NCI-H345 (cell line): ENCODE measurements at regions not wholly inside any gene's neighbourhood (a gene's known extent, or its start where the extent isn't known, plus 50 kb on each side); places are given as distances from the start of the nearest gene placed in this dataset.
A peak's percentile ranks its signal among the peaks of the same experiment; 100 is the strongest.

Source experiments
- DNase-seq: peaks from one replicate; lab custom pipeline; 2025; lab: John Stamatoyannopoulos, UW

DNA sequence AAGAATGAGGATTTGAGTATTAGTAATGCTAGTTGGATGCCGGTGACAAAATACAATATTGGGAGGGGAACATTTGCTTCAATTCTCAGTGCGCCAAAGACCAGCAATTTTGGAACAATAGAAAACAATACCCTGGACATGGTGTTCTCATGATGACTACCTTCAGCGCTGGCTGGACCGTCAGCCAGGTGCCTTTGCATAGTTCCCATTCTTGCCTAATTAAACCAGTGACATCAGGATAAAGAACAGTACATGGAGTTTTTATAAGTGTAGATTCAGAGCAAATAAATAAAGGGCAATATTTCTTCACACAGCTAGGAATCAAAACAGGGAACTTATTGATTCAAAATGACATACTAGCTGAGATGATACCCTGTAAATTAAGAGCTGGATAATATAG is 404.8 kb upstream of the RORA start:
- no peak for DNase-seq

DNA sequence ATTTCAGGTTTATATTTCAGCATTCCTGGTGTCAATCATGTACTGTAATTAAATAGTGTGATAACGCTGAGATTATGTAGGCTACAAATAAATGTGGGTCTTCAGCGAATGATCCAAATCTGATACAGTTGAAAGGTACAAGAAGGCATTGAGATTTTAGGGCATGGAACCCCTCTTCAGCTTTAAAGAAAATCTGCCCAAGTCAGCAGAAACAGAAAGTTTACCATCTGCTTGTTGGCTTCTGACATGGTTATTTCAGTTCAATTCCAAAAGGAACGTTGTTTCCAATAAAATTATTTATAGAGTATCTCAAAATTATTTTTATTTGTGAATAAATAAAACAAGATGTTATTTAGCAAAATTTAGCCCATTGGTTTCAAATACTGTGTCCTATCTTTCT is 400.2 kb upstream of the RORA start:
- no peak for DNase-seq

DNA sequence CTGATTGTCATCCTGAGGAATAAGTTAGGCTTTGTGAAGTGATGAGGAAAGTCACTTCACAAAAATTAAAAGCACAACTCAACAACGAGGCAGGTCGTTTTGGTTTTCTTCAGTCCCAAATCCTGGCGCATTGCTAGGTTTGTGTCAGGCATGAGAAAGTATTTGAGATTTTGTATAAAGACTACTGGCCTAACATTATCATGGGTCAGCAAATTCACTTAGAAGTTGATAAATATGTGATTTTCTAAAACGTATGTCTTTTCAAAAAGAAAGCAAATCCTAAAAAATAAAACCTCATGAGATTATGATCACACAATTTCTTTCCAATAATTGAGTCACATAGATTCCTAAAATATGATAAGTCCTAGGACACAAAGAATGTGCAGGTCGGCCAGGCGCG is 395.8 kb upstream of the RORA start:
- no peak for DNase-seq

DNA sequence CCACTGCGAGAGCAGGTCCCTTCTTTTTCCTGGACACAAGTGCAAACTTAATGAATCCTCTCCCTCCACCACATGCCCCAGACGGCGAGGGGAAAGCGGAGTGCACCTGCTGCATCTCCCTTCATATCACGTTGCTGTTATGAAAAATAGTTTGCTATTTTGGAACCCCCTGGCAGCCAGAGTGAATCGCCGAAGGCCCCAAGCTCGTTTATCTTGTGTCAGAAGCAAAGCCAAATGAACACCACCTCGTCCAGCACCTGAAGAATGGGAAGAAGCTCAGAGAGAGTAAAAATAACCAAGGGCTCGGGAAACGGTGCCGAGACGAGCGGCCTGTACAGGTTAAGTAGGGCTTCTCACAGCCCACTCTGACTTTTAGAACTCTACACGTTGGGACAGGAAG is 394.6 kb upstream of the RORA start:
- DNase-seq, result no peak

DNA sequence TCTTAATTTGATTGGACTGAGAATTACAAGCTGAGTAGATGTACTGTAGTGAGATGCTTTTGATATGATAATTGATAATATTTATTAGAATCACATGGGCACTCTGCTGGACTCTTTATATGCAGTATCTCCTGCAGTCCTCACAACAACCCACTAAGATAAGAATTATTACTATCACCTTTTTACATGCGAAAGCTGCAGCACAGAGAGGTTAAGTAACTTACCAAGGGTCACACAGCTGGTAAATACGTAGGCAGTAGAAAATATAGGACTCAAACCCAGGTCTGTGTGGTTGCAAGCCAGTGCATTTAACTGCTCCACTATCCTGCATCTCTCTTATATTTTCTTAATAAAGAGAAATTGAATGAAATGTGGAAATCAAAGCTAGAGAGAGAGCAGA is 392.8 kb upstream of the RORA start:
- no peak for DNase-seq

DNA sequence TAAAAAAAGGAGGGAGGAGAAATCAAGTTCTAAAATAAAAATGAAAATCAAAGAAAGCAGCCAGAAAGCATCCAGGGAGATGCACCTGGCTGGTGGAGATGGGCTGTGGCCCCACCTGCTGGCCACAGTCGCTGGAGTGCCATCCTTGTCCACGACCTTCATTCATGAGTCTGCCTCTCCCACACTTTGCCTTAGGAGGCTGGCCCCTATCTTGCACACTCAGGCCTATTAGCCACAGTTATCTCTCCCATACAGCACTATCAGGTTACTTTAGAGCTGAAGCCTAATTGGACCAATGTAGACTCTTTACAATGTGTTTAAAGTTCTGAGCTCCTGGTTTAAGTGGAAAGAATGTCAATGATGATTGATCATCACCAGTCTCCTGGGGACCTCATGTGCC is 392.0 kb upstream of the RORA start:
- peak; percentile 13 for DNase-seq

DNA sequence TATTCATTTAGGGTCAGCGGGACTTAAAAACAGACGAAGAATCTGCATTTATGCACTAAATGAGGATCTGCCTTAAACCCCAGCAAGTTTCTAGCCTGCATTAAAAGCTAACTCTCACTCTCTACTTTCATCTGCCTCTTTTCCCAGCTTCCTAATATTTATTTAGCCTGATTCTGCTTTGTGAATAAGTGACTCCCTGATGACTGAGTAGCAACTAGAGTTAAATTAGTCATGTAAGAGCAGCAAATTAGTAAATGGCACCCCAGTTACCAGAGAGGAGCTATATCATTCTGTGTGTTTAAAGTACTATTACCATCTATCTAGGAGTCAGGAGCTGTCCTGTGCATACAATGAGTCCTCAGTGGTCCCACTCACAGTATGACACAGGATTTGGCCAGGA is 391.0 kb upstream of the RORA start:
- DNase-seq, result no peak

DNA sequence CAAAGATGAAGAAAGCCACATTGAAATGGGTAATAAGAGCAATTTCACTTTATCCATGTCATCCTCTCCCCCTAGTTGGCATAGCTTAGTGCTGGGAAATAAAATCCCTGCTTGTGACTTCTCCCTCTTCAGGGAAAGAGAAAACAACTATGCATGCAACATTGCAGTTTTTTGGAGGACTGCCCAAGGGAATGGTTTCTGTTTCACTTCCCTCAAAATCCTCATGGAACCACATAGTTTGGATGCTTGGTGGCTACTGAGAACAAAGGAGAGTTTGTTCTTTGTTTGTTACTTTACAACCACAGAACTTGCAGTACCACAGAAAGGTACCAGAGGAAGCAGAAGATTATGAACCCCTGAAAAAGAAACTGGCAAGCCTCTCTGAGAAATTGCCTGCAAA is 384.6 kb upstream of the RORA start:
- no peak for DNase-seq

DNA sequence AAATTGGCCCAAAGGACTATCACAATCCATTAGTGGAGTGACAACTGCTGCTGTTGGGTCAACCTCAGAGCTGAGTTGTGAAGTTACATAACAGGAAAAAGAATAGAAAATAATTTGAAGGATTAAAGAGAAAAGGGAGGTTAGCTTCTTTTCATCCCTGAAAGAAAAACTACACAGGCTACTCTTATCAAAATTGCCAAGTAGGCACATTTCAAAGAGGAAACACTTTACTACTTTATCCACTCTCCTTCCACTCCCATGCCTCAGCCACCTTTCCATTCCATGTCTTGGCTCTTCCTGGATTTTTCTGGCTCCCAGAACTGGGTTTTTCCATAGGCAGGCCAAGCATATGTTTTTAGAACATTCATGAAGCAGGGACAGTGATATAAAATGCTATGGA is 384.0 kb upstream of the RORA start:
- no peak for DNase-seq

DNA sequence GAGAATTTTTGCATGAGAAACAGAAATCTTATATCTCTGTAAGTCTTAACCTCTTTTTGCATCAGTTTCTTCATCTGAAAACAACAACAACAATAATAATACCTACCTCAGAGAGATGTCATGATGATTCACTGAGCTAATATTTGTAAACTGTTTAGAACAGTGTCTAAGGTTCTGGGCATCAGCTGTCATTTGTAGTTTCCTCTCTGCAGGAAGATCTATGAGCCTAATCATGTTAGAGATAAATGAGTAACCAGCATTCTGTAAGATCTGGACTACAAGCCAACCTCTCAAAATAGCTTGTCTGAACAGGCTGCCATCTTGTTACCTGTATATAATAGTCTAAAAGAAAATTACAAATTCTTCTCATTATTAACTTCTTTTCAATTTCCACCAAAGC is 383.0 kb upstream of the RORA start:
- DNase-seq, result no peak

DNA sequence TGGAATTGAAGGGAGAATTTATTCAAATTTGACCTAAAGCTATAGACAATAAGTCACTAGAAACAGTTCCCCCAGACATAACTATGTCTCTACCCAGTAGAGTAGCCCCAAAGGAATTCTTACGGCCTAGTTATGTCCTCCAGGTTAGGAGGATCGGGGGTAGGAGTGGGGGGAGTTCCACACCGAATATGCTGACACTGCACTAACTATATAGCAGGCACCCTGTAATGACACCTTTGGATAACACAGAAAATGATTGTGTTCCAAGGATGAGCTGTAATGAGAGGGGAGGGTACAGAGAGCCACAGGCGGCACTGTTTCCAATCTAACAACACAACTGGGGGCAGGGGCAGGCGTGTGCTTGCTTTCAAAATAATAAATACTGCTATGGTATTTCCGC is 376.2 kb upstream of the RORA start:
- DNase-seq, result no peak

DNA sequence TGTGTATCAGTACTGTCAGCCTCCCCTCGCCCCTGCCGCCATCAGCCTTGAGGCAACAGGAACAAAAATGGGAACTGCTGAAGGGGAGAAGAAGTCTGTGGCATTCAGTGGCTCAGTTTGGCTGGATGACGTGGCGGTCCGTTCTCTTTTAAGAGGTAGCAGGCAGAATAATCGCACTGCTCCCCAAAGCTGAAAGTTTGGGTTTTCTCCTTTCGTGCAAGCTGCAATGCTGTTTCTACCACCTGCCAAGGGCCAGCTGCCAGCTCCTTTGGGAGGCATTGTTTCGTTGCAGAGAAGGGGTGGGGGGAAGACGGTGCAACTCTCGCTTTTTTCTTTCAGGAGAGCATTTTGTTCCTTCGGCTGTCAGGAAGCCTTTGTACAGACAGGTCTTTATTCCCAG is 369.6 kb upstream of the RORA start:
- DNase-seq, result peak; percentile 47

DNA sequence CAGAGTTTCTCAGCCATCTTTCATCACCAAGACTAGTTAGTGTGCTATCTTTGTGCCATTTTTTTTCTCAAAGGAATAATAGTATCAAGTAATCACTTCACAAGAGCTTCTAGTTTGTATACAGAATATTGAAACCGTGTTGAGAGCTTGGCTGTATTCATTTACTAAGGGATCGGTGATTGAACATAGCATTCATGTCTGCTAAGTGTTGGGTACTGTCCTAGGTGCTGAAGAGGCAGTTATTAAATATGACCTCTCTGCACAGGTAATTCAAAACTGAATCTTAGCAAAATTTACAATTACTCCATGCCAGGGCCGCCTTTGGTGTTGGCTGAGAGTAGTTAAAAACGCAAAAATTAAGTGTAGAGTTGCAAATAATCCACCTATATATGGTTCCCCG is 355.3 kb upstream of the RORA start:
- DNase-seq, result no peak

DNA sequence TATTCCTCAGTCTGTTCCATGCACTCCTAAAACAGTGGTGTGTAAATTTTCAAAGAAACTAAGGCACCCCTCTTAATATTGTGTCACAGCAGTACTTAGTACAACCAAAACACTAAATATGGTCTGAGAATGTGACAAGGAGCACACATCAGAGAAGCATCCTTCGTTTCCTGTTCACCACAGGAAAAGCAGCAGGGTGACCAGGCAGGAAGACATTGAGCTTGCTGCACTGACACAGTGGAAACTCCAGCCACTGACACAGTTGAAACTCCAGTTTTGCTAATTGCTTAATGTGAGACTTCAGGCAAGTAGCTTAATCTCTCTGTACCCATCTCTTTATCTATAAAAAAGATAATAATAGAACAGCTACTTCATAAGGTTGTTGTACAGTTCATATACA is 353.0 kb upstream of the RORA start:
- DNase-seq, result no peak

DNA sequence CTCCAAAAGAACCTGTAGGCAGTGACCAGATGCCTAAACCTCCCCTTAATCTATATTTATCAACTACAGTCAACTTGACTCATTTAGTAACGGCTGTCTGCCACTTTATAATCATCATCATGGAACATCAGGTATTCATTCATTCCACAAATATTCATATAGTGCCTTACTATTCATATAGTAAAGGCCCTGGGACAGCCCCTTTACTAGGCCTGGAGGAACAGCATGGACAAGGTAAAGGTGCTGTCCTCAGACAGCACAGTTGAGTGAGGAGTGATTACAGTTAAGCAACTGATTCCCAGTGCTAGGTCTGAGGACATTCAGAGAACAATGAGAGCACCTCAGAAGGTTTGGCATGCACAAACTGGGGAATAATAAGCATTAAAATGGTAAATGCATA is 346.5 kb upstream of the RORA start:
- DNase-seq, result no peak

DNA sequence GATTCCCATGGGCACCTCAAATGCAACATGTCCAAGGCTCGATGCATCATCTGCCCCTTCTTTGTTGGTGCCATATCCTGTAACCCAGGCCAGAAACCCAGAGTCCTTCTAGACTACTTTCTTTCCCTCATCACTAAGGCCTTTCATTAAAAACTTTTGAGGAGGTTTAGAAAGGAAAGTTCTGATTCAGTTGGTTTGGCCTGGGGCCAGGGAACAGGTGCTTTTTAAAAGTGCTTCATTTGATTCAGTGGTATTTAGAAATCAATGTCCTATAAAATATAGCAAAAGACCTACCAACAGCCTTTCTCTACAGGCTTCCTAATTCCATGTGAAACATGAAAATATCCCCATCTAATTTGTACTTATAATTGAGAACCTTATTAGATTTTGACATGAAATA is 341.9 kb upstream of the RORA start:
- no peak for DNase-seq

DNA sequence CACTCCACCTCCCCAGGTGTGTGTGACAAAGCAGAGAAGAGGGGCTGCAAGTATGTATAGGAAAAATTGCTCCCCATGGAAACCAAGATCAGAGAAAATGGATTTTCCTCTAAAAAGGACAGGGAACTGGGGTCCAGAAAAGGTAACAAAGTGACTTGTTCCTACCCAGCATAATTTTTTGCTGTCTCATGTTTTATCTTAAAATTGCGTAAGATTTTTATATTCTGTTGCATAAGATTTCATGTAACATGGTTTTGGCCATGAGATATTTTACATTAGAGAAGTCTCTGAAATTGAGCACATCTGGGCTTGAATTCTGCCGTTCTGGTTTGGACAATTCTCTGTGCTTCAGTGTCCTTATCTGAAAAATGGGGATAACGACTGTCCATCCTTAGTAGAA is 335.7 kb upstream of the RORA start:
- no peak for DNase-seq

DNA sequence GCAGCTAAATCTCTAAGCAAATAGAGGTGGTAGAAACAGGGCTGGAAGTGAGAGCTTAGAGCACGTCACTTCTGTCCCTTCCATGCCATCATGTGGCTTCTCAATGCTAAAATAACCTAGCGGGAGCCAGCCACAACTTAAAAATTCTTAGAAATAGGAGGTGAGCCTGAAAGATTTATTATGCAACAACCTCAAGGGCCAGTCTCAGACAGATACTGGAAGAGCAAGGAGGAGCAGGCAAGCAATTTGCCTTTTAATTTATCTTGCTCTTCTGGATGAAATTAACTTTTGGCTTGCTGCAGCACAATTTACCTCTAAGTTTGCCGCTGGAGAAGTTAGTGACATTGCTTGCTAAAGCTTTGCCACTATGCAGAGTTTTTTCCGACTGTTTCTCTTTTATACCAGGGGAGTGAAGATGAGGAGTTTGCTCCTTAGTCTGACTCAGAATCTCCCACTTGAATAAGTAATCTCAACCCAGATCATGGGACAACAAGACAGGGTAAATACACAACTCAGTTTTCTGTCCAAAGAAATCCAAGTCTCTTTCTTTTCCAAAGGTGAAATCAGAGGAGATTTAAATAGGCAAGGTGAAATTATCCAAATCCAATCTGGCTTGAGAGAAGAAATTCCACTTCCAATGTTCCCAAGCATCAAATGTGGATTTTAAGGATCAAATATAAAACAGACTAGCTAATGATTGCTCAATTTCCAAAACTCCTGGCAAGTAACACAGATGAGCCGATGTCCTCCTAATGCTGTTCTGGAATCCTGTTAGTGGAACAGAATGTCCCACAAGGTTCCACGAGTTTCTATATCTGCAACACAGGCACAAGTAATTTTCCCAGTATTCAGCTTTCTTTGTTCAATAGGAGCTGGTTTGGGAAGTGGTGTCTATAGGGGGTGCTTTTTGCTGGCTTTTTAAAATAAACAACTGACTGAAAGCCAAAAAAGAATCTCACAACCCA is 329.4 kb upstream of the RORA start:
- DNase-seq, result no peak

DNA sequence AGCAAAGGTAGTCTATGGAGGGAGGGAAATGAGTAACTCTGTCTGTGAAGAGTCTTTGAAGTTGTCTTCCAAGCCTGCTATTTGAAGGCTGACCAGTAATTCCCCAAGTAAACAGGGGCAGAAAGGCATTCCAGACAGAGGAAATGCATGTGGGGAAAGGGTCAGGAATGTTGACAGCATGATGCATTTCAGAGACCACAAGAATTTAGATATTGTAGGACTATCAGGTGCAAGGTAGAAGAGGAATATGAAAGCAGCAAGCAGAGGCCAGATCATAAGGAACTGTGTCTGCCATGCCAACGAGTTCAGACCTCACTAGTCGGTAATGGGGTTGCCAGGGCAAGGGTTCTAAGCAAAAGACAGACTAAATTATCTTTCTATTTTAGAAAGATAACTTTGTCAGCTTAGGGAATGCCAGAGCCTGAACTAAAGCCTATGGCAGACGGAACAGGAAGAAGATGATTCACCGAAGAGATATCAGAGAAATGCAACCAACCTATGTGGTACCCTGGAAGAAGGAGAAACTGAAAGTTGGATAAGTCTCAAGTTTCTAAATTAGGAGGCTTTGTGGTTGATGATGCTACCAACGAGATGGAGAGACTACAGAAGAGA is 327.0 kb upstream of the RORA start:
- no peak for DNase-seq

DNA sequence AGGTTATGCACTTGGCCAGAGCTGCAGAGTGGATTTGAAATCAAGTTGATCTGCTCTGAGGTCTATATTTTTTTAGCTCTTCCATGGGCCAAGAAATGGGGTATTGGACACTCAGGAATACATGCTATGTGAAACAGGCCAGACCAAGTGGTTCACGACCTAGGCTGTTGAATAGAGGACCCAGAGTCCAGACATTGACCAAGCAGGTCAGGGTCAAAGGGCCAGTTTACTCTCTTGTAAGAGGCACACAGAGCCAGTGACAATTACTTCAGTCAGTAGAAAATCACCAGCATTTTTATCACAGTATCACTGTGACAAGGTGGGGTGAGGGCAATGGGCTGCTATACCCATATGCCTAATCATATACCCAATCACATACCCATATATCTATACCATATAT is 320.6 kb upstream of the RORA start:
- DNase-seq, result no peak

DNA sequence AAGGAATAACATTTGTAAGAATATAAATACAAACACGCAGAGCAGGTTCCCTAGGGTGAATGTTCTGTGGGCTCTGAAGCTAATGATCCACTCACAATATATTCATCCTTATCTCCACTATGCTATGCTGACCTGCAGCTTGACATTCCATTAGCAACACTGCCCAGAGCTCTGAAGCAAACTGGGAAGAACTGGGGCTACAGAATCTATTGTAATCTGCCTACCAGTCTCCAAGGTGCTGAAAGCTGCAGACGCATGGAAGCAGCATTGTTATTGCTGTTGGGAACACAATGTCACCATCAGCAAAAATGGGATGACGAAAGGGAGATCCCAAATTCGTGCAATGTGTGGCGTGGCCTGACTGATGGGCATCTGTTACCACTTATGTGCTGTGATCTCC is 316.7 kb upstream of the RORA start:
- no peak for DNase-seq

DNA sequence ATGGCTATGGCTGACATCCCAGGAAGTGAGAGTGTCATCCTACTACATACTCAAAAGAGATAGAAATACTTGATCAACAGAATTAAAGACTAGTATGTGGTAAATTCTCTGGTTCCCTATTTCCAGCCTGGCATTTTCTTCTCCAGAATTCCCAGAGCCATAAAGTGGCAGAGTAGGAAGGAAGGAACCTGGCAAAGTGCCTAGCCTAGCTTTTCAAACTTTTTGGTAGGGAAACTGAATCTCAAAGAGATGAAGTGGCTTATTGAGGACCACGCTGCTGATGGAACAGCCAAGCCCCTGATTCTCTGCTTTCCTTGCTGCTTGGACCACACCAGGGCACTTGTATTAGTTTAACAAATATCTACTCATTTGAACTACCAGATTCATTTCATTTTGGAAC is 312.4 kb upstream of the RORA start:
- DNase-seq, result no peak

DNA sequence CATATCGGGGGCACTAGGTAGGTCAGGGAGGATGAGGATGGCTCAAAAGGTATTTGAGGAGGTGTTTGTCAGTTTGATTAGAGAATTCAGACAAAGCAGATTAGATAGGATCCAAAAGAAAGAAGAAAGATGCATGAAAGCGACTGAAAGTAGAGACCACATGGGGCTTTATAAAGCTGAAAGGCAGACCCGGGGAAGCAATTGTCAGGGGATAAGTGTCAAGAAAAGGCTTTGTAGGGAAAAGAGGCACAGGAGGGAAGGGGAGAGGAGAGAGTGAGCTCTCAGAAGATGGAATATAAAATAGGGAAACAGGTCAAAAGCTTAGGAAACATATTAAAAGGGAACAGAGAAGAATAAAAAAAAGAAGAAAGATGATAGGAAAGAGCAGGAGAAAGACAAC is 308.2 kb upstream of the RORA start:
- no peak for DNase-seq

DNA sequence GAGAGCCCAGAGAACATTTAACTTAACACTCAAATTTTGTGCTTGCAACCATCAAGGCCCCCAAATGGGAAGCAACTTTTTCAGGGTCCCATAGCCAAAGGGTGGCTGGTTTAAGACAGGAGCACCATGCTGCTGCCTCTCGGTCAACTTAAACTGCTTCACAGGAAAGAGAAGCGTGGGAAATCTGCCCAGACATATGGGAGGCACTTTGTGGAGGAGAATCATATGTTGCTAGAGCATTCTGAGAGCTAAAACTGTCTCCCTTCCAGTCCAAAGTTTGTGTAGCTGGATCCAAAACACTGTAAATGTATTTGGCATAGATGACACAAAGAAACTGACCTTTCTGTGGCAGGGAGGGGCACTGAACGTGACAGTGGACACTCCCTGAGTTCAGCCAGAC is 305.9 kb upstream of the RORA start:
- no peak for DNase-seq
